ENCODE measurements at regions not wholly inside any gene's neighbourhood (a gene's known extent, or its start where the extent isn't known, plus 50 kb on each side); places are given as distances from the start of the nearest gene placed in this dataset.
A peak's percentile ranks its signal among the peaks of the same experiment; 100 is the strongest.

GRCh38 chr5:74954919-74955318, 88.7 kb upstream of the FAM169A start:
- no peak for DNase-seq

- DNase-seq: no peak
Observed at GRCh38 chr5:74953937-74954720, 87.9 kb upstream of the FAM169A start.

GRCh38 chr5:74953554-74953936, 87.4 kb upstream of the FAM169A start:
- no peak for DNase-seq

GRCh38 chr5:74952406-74952805, 86.2 kb upstream of the FAM169A start:
- no peak for DNase-seq

GRCh38 chr5:74951865-74952264, 85.7 kb upstream of the FAM169A start:
- no peak for DNase-seq

GRCh38 chr5:74950836-74951515, 84.8 kb upstream of the FAM169A start:
- DNase-seq: no peak

GRCh38 chr5:74949976-74950375, 83.8 kb upstream of the FAM169A start:
- no peak for DNase-seq

- DNase-seq: no peak
Observed at GRCh38 chr5:74948031-74948546, 81.9 kb upstream of the FAM169A start.

- DNase-seq: no peak
Observed at GRCh38 chr5:74946471-74946870, 80.3 kb upstream of the FAM169A start.

GRCh38 chr5:74945561-74946165, 79.5 kb upstream of the FAM169A start:
- DNase-seq: no peak

- DNase-seq: no peak
Observed at GRCh38 chr5:74943905-74944304, 77.7 kb upstream of the FAM169A start.

- no peak for DNase-seq
Observed at GRCh38 chr5:74942622-74943286, 76.6 kb upstream of the FAM169A start.

GRCh38 chr5:74940782-74941353, 74.7 kb upstream of the FAM169A start:
- no peak for DNase-seq

- no peak for DNase-seq
Observed at GRCh38 chr5:74938250-74938933, 72.2 kb upstream of the FAM169A start.

- no peak for DNase-seq
Observed at GRCh38 chr5:74935752-74936091, 69.5 kb upstream of the FAM169A start.

GRCh38 chr5:74934949-74935751, 69.0 kb upstream of the FAM169A start:
- DNase-seq: no peak

GRCh38 chr5:74927336-74927735, 61.1 kb upstream of the FAM169A start:
- DNase-seq: no peak

GRCh38 chr5:74919487-74919886, 53.3 kb upstream of the FAM169A start:
- peak; percentile 33 to 42 for DNase-seq

GRCh38 chr5:74919041-74919440, 52.9 kb upstream of the FAM169A start:
- no peak for DNase-seq

- no peak for DNase-seq
Observed at GRCh38 chr5:74918232-74918669, 52.1 kb upstream of the FAM169A start.
